B cell (primary cell): ENCODE measurements at regions not wholly inside any gene's neighbourhood (a gene's known extent, or its start where the extent isn't known, plus 50 kb on each side); places are given as distances from the start of the nearest gene placed in this dataset.

Experiments used
- CTCF ChIP-seq: fragments of 200-600 bp; IDR thresholded peaks from one replicate; pipeline ENCODE4 v1.8.0; 2022; ENCODE audit warnings: antibody characterized with exemption, mild to moderate bottlenecking
- EZH2 ChIP-seq: IDR thresholded peaks from 2 replicates; pipeline ENCODE4 v1.6.1; 2012; ENCODE audit warnings: borderline replicate concordance, low read depth, mild to moderate bottlenecking, moderate library complexity, low read length; ENCODE audit not compliant: insufficient read depth, poor library complexity, severe bottlenecking

- no peak for TF ChIP-seq EZH2
- TF ChIP-seq CTCF: no peak
Measured at GRCh38 chr18:76216096-76216495, 278.9 kb downstream of the ZNF516 start.
